ENCODE measurements at regions not wholly inside any gene's neighbourhood (a gene's known extent, or its start where the extent isn't known, plus 50 kb on each side); places are given as distances from the start of the nearest gene placed in this dataset.

DNA sequence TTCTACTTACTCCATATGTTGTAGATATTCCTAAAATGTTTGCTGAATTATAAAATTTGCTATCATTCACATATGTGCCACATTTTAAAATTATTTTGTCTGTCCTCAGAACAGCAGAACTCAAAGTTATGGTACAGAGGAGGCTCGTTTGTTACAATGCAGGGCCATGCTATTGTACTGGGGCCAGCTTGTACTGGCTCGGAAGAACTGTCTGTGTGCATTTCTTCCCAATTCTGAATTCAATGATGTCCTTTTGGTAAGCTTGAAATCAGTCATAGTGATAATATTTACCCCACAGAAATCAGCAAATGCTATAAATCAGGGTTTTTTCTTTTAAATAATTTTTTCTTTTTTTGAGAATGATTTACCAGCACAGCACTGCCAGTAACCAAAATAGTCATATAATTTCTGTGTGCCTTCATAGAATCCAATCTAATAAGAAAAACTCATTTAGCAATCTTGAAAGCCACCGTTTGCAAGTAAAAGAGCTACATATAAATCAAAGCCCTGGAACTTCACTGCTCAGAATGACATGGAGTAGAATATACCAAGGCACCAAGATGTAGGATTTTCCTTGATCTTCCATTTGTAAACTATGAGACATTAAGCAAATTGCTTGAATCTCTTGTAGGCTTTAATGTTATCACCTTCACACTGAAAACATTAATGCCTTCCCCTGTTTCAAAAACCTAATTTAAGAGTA lies 90.7 kb upstream of the EPHA4 start:
- Mint-ChIP-seq H3K27me3 (ENCODE audit: low read depth in 3 of 3) (peaks cover 0 to 2% (median 0%) of the 10 kb centered on the region in 3 donors), H3K4me1 (no peaks in the 10 kb centered on the region), H3K36me3 (no peaks in the 10 kb centered on the region), H3K4me3 (no peak overlapping the region), H3K9me3 (peaks cover 0 to 4% (median 2%) of the 10 kb centered on the region in 7 donors), H3K27ac (no peak overlapping the region)
- no peaks in the 10 kb centered on the region for H4K20me1 ChIP-seq (ENCODE audit: insufficient read depth, low read length)
- H3K4me3 ChIP-seq (replicated peaks in 1 of 3; ENCODE audit: low read depth in 2 of 3, low read length in 3 of 3), result no peak overlapping the region
- no peak overlapping the region for H3K4me2 ChIP-seq (replicated peaks; ENCODE audit: extremely low read depth, low read length, poor library complexity, severe bottlenecking)
- H3K4me1 ChIP-seq (ENCODE audit: control insufficient read depth in 1 of 2, insufficient read depth in 2 of 2, low read length in 2 of 2), result no peaks in the 10 kb centered on the region
- no peaks in the 10 kb centered on the region for H3K79me2 ChIP-seq (ENCODE audit: insufficient read depth, low read length)
- no peak overlapping the region for H2AFZ ChIP-seq (ENCODE audit: insufficient read depth, low read depth, low read length, poor library complexity, severe bottlenecking)
- no CpG with 5 or more reads among the region's 3 CpGs for WGBS (ENCODE audit: insufficient coverage)
- no peaks in the 10 kb centered on the region for H3K27me3 ChIP-seq (ENCODE audit: control insufficient read depth in 2 of 2, insufficient read depth in 2 of 2, low read length in 2 of 2)
- DNase-seq, result no peak
- TF ChIP-seq CTCF (IDR thresholded peaks at IDR 0.05), result no peak
- H3K36me3 ChIP-seq (replicated peaks in 1 of 2; ENCODE audit: control insufficient read depth in 1 of 2, insufficient read depth in 2 of 2, low read length in 2 of 2), result no peaks in the 10 kb centered on the region
- H3K9ac ChIP-seq (ENCODE audit: insufficient read depth, low read length, poor library complexity, severe bottlenecking), result no peak overlapping the region
- peaks cover 0 to 2% of the 10 kb centered on the region in 2 donors for H3K9me3 ChIP-seq (replicated peaks in 1 of 2; ENCODE audit: control insufficient read depth in 1 of 2, insufficient read depth in 1 of 2, low read length in 2 of 2)
- intact Hi-C loops (cut with micrococcal nuclease), result no loop called here
- no peak overlapping the region for H3K27ac ChIP-seq (ENCODE audit: low read depth in 1 of 2, low read length in 2 of 2)

GRCh38 chr2:221657806-221658205 lies 85.7 kb upstream of the EPHA4 start:
- H3K27ac Mint-ChIP-seq, result no peak overlapping the region
- Histone ChIP-seq H3K9me3 (replicated peaks in 1 of 2; ENCODE audit: control insufficient read depth in 1 of 2, insufficient read depth in 1 of 2, low read length in 2 of 2) (no peaks in the 10 kb centered on the region), H3K4me2 (replicated peaks; ENCODE audit: extremely low read depth, low read length, poor library complexity, severe bottlenecking) (no peak overlapping the region), H4K20me1 (ENCODE audit: insufficient read depth, low read length) (no peaks in the 10 kb centered on the region), H3K9ac (ENCODE audit: insufficient read depth, low read length, poor library complexity, severe bottlenecking) (no peak overlapping the region), H3K27ac (ENCODE audit: low read depth in 1 of 2, low read length in 2 of 2) (no peak overlapping the region), H3K4me3 (replicated peaks in 1 of 3; ENCODE audit: low read depth in 2 of 3, low read length in 3 of 3) (no peak overlapping the region), H3K79me2 (ENCODE audit: insufficient read depth, low read length) (no peaks in the 10 kb centered on the region), H3K4me1 (ENCODE audit: control insufficient read depth in 1 of 2, insufficient read depth in 2 of 2, low read length in 2 of 2) (no peaks in the 10 kb centered on the region), H3K27me3 (ENCODE audit: control insufficient read depth in 2 of 2, insufficient read depth in 2 of 2, low read length in 2 of 2) (no peaks in the 10 kb centered on the region), H3K36me3 (replicated peaks in 1 of 2; ENCODE audit: control insufficient read depth in 1 of 2, insufficient read depth in 2 of 2, low read length in 2 of 2) (no peaks in the 10 kb centered on the region), H2AFZ (ENCODE audit: insufficient read depth, low read depth, low read length, poor library complexity, severe bottlenecking) (no peak overlapping the region)
- H3K27me3 Mint-ChIP-seq (ENCODE audit: low read depth in 3 of 3), result no peaks in the 10 kb centered on the region
- peaks cover 0 to 3% (median 2%) of the 10 kb centered on the region in 7 donors for H3K9me3 Mint-ChIP-seq
- no peak for TF ChIP-seq CTCF (IDR thresholded peaks at IDR 0.05)
- no peak overlapping the region for H3K4me3 Mint-ChIP-seq
- no peak for DNase-seq
- no peaks in the 10 kb centered on the region for H3K36me3 Mint-ChIP-seq
- no peaks in the 10 kb centered on the region for H3K4me1 Mint-ChIP-seq
- intact Hi-C loops (cut with micrococcal nuclease), result no loop called here
- no CpG with 5 or more reads among the region's 1 CpG for WGBS (ENCODE audit: insufficient coverage)

All from CD14-positive monocyte (primary cell).